SK-N-SH treated with all-trans-retinoic acid at 6 μM for 48 hours (cell line): ENCODE measurements at regions not wholly inside any gene's neighbourhood (a gene's known extent, or its start where the extent isn't known, plus 50 kb on each side); places are given as distances from the start of the nearest gene placed in this dataset.
A peak's percentile ranks its signal among the peaks of the same experiment; 100 is the strongest.

Source experiments
- ATAC-seq: fragments of 200-7000 bp; cut with Tn5 transposase; 3 replicates; pipeline ENCODE4 v1.9.1; 2020; ENCODE audit warnings: mild to moderate bottlenecking, moderate library complexity
- BACH2 ChIP-seq: fragments of 250-450 bp; sonication (Bioruptor Pico); IDR thresholded peaks from 2 replicates; pipeline ENCODE4 v1.9.0; 2021; ENCODE audit warnings: mild to moderate bottlenecking, borderline replicate concordance
- CSDC2 ChIP-seq: fragments of 250-450 bp; sonication (Bioruptor Pico); IDR thresholded peaks from 2 replicates; pipeline ENCODE4 v1.5.0; 2020; ENCODE audit warnings: mild to moderate bottlenecking, moderate library complexity
- ESRRG ChIP-seq: fragments of 250-450 bp; sonication (Bioruptor Pico); IDR thresholded peaks from 2 replicates; pipeline ENCODE4 v1.6.1; 2021; ENCODE audit warnings: mild to moderate bottlenecking
- GLIS3 ChIP-seq: fragments of 250-450 bp; sonication (Bioruptor Pico); IDR thresholded peaks from 2 replicates; pipeline ENCODE4 v1.5.0; 2020; ENCODE audit warnings: mild to moderate bottlenecking, moderate library complexity
- ISL1 ChIP-seq: fragments of 250-450 bp; sonication (Bioruptor Pico); IDR thresholded peaks from 2 replicates; pipeline ENCODE4 v2.1.2; 2022; ENCODE audit warnings: mild to moderate bottlenecking, moderate library complexity
- OSR1 ChIP-seq: fragments of 250-450 bp; sonication (Bioruptor Pico); IDR thresholded peaks from 2 replicates; pipeline ENCODE4 v1.8.0; 2022; ENCODE audit warnings: moderate library complexity, mild to moderate bottlenecking, inconsistent platforms
- PPARA ChIP-seq: fragments of 250-450 bp; sonication (Bioruptor Pico); IDR thresholded peaks from 2 replicates; pipeline ENCODE4 v1.5.0; 2020; ENCODE audit warnings: mild to moderate bottlenecking, borderline replicate concordance
- RARB ChIP-seq: fragments of 250-450 bp; sonication (Bioruptor Pico); IDR thresholded peaks from 2 replicates; pipeline ENCODE4 v1.8.0; 2021; ENCODE audit warnings: mild to moderate bottlenecking, moderate library complexity
- SNAI2 ChIP-seq: fragments of 250-450 bp; sonication (Bioruptor Pico); IDR thresholded peaks from 2 replicates; pipeline ENCODE4 v1.5.0; 2020; ENCODE audit warnings: mild to moderate bottlenecking, moderate library complexity
- TOX ChIP-seq: fragments of 250-450 bp; sonication (Bioruptor Pico); IDR thresholded peaks from 2 replicates; pipeline ENCODE4 v1.8.0; 2021; ENCODE audit warnings: mild to moderate bottlenecking, moderate library complexity, borderline replicate concordance
- ZC3H10 ChIP-seq: fragments of 250-450 bp; sonication (Bioruptor Pico); IDR thresholded peaks from 2 replicates; pipeline ENCODE4 v1.5.1; 2021; ENCODE audit warnings: mild to moderate bottlenecking, moderate library complexity
- ZFP3 ChIP-seq: fragments of 250-450 bp; sonication (Bioruptor Pico); IDR thresholded peaks from 2 replicates; pipeline ENCODE4 v1.5.0; 2020; ENCODE audit warnings: mild to moderate bottlenecking, moderate library complexity
- ZFP30 ChIP-seq: fragments of 450-650 bp; formaldehyde crosslinking; IDR thresholded peaks from 2 replicates; pipeline ENCODE4 v1.5.0; 2022; ENCODE audit warnings: mild to moderate bottlenecking, moderate library complexity
- ZNF70 ChIP-seq: fragments of 450-650 bp; formaldehyde crosslinking; IDR thresholded peaks from 2 replicates; pipeline ENCODE4 v1.5.0; 2020; ENCODE audit warnings: mild to moderate bottlenecking, moderate library complexity
- ZNF8 ChIP-seq: fragments of 450-650 bp; formaldehyde crosslinking; IDR thresholded peaks from 2 replicates; pipeline ENCODE4 v1.5.0; 2020; ENCODE audit warnings: mild to moderate bottlenecking, moderate library complexity
- TF ChIP-seq, protein P1 (sequence below): fragments of 250-450 bp; sonication (Bioruptor Pico); IDR thresholded peaks from 2 replicates; pipeline ENCODE4 v1.8.0; 2021; ENCODE audit warnings: low read depth, mild to moderate bottlenecking, moderate library complexity, borderline replicate concordance
- TF ChIP-seq, protein P2 (sequence below): fragments of 250-450 bp; sonication (Bioruptor Pico); IDR thresholded peaks from 2 replicates; pipeline ENCODE4 v1.5.0; 2020; ENCODE audit warnings: mild to moderate bottlenecking, moderate library complexity
- TF ChIP-seq, protein P3 (sequence below): fragments of 250-450 bp; sonication (Bioruptor Pico); IDR thresholded peaks from 2 replicates; pipeline ENCODE4 v1.8.0; 2020; ENCODE audit warnings: mild to moderate bottlenecking, moderate library complexity, borderline replicate concordance

DNA sequence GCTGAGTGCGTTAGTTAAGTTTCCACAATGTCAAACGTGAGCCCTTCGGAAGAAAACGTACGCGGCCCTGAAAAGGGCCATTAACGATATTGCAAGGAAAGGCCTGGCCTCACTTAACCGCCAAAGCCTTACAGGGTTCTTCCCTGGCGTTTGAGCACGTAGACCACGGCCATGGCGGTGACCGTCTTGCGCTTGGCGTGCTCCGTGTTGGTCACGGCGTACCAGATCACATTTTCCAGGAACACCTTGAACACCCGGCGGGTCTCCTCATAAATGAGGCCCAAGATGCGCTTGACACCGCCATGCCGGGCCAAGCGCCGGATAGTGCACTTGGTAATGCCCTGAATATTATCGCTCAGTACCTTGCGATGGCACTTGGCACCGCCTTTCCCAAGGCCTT lies 118.4 kb upstream of the BTN3A2 start (continued):
- TF ChIP-seq, protein P1, sequence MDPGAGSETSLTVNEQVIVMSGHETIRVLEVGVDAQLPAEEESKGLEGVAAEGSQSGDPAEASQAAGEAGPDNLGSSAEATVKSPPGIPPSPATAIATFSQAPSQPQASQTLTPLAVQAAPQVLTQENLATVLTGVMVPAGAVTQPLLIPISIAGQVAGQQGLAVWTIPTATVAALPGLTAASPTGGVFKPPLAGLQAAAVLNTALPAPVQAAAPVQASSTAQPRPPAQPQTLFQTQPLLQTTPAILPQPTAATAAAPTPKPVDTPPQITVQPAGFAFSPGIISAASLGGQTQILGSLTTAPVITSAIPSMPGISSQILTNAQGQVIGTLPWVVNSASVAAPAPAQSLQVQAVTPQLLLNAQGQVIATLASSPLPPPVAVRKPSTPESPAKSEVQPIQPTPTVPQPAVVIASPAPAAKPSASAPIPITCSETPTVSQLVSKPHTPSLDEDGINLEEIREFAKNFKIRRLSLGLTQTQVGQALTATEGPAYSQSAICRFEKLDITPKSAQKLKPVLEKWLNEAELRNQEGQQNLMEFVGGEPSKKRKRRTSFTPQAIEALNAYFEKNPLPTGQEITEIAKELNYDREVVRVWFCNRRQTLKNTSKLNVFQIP (CRISPR knock-in tag), result no peak

DNA sequence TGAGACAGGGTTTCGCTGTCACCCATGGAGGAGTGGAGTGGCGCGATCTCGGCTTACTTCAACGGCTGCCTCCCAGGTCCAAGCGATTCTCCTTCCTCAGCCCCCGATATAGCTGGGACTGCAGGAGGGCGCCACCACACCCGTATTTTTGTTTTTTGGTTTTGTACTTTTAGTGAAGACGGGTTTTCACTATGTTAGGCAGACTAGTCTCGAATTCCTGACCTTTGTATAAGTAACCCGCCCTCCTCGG lies 115.4 kb upstream of the BTN3A2 start:
- no peak for TF ChIP-seq ZFP30 (CRISPR knock-in tag)
- TF ChIP-seq SNAI2, result no peak
- TF ChIP-seq PPARA, result no peak
- TF ChIP-seq ZC3H10 (CRISPR knock-in tag), result no peak
- TF ChIP-seq, protein P2, sequence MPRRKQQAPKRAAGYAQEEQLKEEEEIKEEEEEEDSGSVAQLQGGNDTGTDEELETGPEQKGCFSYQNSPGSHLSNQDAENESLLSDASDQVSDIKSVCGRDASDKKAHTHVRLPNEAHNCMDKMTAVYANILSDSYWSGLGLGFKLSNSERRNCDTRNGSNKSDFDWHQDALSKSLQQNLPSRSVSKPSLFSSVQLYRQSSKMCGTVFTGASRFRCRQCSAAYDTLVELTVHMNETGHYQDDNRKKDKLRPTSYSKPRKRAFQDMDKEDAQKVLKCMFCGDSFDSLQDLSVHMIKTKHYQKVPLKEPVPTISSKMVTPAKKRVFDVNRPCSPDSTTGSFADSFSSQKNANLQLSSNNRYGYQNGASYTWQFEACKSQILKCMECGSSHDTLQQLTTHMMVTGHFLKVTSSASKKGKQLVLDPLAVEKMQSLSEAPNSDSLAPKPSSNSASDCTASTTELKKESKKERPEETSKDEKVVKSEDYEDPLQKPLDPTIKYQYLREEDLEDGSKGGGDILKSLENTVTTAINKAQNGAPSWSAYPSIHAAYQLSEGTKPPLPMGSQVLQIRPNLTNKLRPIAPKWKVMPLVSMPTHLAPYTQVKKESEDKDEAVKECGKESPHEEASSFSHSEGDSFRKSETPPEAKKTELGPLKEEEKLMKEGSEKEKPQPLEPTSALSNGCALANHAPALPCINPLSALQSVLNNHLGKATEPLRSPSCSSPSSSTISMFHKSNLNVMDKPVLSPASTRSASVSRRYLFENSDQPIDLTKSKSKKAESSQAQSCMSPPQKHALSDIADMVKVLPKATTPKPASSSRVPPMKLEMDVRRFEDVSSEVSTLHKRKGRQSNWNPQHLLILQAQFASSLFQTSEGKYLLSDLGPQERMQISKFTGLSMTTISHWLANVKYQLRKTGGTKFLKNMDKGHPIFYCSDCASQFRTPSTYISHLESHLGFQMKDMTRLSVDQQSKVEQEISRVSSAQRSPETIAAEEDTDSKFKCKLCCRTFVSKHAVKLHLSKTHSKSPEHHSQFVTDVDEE, result no peak
- TF ChIP-seq ZFP3, result no peak
- no peak for TF ChIP-seq TOX
- TF ChIP-seq ZNF8, result no peak
- no peak for TF ChIP-seq RARB
- no peak for TF ChIP-seq GLIS3
- TF ChIP-seq, protein P3, sequence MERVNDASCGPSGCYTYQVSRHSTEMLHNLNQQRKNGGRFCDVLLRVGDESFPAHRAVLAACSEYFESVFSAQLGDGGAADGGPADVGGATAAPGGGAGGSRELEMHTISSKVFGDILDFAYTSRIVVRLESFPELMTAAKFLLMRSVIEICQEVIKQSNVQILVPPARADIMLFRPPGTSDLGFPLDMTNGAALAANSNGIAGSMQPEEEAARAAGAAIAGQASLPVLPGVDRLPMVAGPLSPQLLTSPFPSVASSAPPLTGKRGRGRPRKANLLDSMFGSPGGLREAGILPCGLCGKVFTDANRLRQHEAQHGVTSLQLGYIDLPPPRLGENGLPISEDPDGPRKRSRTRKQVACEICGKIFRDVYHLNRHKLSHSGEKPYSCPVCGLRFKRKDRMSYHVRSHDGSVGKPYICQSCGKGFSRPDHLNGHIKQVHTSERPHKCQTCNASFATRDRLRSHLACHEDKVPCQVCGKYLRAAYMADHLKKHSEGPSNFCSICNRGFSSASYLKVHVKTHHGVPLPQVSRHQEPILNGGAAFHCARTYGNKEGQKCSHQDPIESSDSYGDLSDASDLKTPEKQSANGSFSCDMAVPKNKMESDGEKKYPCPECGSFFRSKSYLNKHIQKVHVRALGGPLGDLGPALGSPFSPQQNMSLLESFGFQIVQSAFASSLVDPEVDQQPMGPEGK (CRISPR knock-in tag), result no peak
- TF ChIP-seq ESRRG, result no peak
- TF ChIP-seq, protein P1 (CRISPR knock-in tag), result no peak
- peak; percentile 49 for ATAC-seq

DNA sequence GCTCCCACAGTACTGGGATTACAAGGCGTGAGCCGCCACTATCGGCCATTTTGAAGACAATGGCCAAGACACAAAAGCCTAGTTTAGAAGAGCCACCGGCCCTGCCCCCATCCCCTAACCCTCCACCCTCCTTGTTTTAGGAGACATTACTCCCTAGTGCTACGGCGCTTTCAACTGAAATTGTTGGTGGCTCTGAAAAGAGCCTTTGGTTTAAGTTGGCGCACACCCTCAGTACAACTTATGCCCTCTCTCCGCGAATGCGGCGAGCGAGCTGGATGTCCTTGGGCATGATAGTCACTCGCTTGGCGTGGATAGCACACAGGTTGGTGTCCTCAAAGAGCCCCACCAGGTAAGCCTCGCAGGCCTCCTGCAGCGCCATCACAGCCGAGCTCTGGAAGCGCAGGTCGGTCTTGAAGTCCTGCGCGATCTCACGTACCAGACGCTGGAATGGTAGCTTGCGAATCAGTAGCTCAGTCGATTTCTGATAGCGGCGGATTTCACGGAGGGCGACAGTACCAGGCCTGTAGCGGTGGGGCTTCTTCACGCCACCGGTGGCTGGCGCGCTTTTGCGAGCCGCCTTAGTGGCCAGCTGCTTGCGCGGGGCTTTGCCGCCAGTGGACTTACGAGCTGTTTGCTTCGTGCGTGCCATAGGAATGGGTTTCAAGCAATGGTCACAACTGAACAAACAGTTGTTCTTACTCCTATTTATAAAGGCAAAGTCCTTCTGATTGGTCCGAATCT lies 114.9 kb upstream of the BTN3A2 start:
- TF ChIP-seq ZC3H10 (CRISPR knock-in tag), result no peak
- no peak for TF ChIP-seq ZNF70 (CRISPR knock-in tag)
- no peak for TF ChIP-seq GLIS3
- TF ChIP-seq OSR1, result no peak
- 0 out of 2 replicates have a peak, but pooled peaks have one; percentile 6 for TF ChIP-seq ZFP3
- TF ChIP-seq PPARA, result no peak
- peak; percentile 48; the same call in 1 of the 2 replicates for TF ChIP-seq ZNF8
- TF ChIP-seq RARB, result no peak
- ATAC-seq, result peak; percentile 66

DNA sequence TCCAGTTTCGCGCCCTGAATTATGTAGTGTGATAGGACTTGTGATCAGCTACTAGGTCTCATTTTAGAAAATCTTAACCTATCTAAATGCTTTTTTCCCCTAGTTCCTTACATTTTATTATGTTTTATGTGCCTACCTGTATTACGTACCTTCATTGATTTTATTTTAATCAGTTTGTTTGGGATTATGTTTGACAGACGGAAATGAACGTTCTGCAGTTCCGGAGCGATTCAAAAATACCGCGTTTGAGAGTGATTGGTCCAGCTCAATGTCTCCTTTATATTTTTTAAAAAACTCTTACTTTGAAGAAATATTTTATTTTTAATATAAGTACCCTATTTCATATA lies 114.3 kb upstream of the BTN3A2 start:
- peak; percentile 23 for ATAC-seq
- no peak for TF ChIP-seq ZFP30 (CRISPR knock-in tag)
- TF ChIP-seq CSDC2 (CRISPR knock-in tag), result no peak
- no peak for TF ChIP-seq ISL1 (CRISPR knock-in tag)
- no peak for TF ChIP-seq BACH2 (CRISPR knock-in tag)
- no peak for TF ChIP-seq ESRRG
- TF ChIP-seq, protein P2, result no peak
